OCI-LY7 (cell line): ENCODE measurements at regions not wholly inside any gene's neighbourhood (a gene's known extent, or its start where the extent isn't known, plus 50 kb on each side); places are given as distances from the start of the nearest gene placed in this dataset.
"Not testable (repeated sequence)": the region's sequence is repeated elsewhere in the genome, so short reads cannot be mapped to it uniquely, and the experiment has no call there.

Experiments
- BruUV-seq: library from RNA; stranded (reverse); fragments of 400-500 nt; replicated peaks from 2 replicates; lab custom pipeline; 2021; lab: Mats Ljungman, UMichigan
- CTCF ChIA-PET: fragments of 300-600 bp; sonication (Branson Sonifier 250); formaldehyde crosslinking; loops from one replicate; lab custom pipeline; 2022; ENCODE audit warnings: antibody characterized with exemption; ENCODE audit not compliant: unreplicated experiment; lab: Charles Lee
- POLR2A ChIA-PET: fragments of 300-600 bp; sonication (Branson Sonifier 250); formaldehyde crosslinking; loops from one replicate; lab custom pipeline; 2022; ENCODE audit warnings: antibody characterized with exemption; lab: Charles Lee
- DNase-seq: peaks from one replicate; pipeline ENCODE4 v3.0.0-alpha.2; 2015; ENCODE audit warnings: low spot score
- H2AFZ ChIP-seq: fragments of 200-600 bp; sonication (generic), shearing (Covaris generic); 2 replicates; pipeline ENCODE4 v1.6.1; 2014; ENCODE audit warnings: mild to moderate bottlenecking, antibody characterized with exemption, low read length, moderate library complexity
- H3K27ac ChIP-seq: fragments of 200-600 bp; sonication (generic); 2 replicates; pipeline ENCODE4 v1.5.1; 2014; ENCODE audit warnings: mixed run types, low read depth, mild to moderate bottlenecking, moderate library complexity, low read length, inconsistent platforms; ENCODE audit not compliant: poor library complexity, severe bottlenecking
- H3K36me3 ChIP-seq: fragments of 200-600 bp; sonication (generic); 2 replicates; pipeline ENCODE4 v1.6.1; 2014; ENCODE audit warnings: mild to moderate bottlenecking, antibody characterized with exemption, low read length, moderate library complexity, mixed read lengths; ENCODE audit not compliant: insufficient read depth
- H3K4me1 ChIP-seq: fragments of 200-600 bp; sonication (generic); 2 replicates; pipeline ENCODE4 v1.5.1; 2014; ENCODE audit warnings: mild to moderate bottlenecking, low read length; ENCODE audit not compliant: insufficient read depth, poor library complexity, severe bottlenecking
- H3K4me2 ChIP-seq: fragments of 200-600 bp; sonication (generic); 2 replicates; pipeline ENCODE4 v1.6.1; 2014; ENCODE audit warnings: mild to moderate bottlenecking, low read length
- H3K4me3 ChIP-seq: fragments of 200-600 bp; sonication (generic); 2 replicates; pipeline ENCODE4 v1.5.1; 2014; ENCODE audit warnings: mild to moderate bottlenecking, low read depth, low read length; ENCODE audit not compliant: poor library complexity, severe bottlenecking
- H3K79me2 ChIP-seq: fragments of 200-600 bp; sonication (generic); 2 replicates; pipeline ENCODE4 v1.6.1; 2016; ENCODE audit warnings: low read depth, mild to moderate bottlenecking, low read length, moderate library complexity, mixed read lengths; ENCODE audit not compliant: insufficient read depth
- H3K9me2 ChIP-seq: fragments of 200-600 bp; sonication (generic); 2 replicates; pipeline ENCODE4 v1.6.1; 2016; ENCODE audit warnings: mild to moderate bottlenecking, low read length, mixed read lengths; ENCODE audit not compliant: insufficient read depth
- H3K9me3 ChIP-seq: fragments of 200-600 bp; sonication (generic); 2 replicates; pipeline ENCODE4 v1.6.1; 2014; ENCODE audit warnings: mild to moderate bottlenecking, mixed run types, low read length, mixed read lengths
- H4K20me1 ChIP-seq: fragments of 200-600 bp; sonication (generic); 2 replicates; pipeline ENCODE4 v1.6.1; 2014; ENCODE audit warnings: mild to moderate bottlenecking, antibody characterized with exemption, low read length, moderate library complexity, mixed read lengths; ENCODE audit not compliant: insufficient read depth
- CTCF ChIP-seq: fragments of 200-600 bp; sonication (generic); conservative IDR thresholded peaks from 2 replicates; pipeline ENCODE4 v1.5.1; 2014; ENCODE audit warnings: mild to moderate bottlenecking, antibody characterized with exemption, low read length, moderate library complexity, mixed read lengths
- EZH2phosphoT487 ChIP-seq: fragments of 200-600 bp; sonication (generic); IDR thresholded peaks from 2 replicates; pipeline ENCODE4 v1.6.1; 2018; ENCODE audit warnings: low read depth, borderline replicate concordance, mild to moderate bottlenecking, mixed run types, antibody characterized with exemption, low read length, moderate library complexity, mixed read lengths
- intact Hi-C: fragments of 100-400 bp; cut with micrococcal nuclease; formaldehyde crosslinking; loops from one replicate; pipeline ENCODE4 v1.10.0; 2022; ENCODE audit not compliant: unreplicated experiment

- H3K27ac ChIP-seq, intact Hi-C loops, H4K20me1 ChIP-seq, H2AFZ ChIP-seq, H3K4me1 ChIP-seq, POLR2A ChIA-PET, H3K9me2 ChIP-seq, H3K79me2 ChIP-seq, H3K4me2 ChIP-seq, DNase-seq, H3K4me3 ChIP-seq, H3K36me3 ChIP-seq, BruUV-seq, CTCF ChIA-PET, H3K9me3 ChIP-seq: not testable (repeated sequence)
These were observed 758.1 kb downstream of the SLC6A15 start for GRCh38 chr12:84154439-84154990.

- intact Hi-C loops: no loop called here
- Histone ChIP-seq H3K36me3 (no peaks in the 10 kb centered on the region), H4K20me1 (no peaks in the 10 kb centered on the region), H3K4me3 (no peak overlapping the region), H3K9me3 (0 out of 2 replicates have a peak, but pooled peaks cover 12% of the 10 kb centered on the region), H2AFZ (no peak overlapping the region), H3K9me2 (no peaks in the 10 kb centered on the region), H3K4me2 (no peak overlapping the region), H3K27ac (no peak overlapping the region), H3K4me1 (no peaks in the 10 kb centered on the region), H3K79me2 (no peaks in the 10 kb centered on the region)
- TF ChIP-seq EZH2phosphoT487: no peak
- TF ChIP-seq CTCF: no peak
- POLR2A ChIA-PET: no interaction called here
- CTCF ChIA-PET: no interaction called here
- DNase-seq: no peak
- no TSS peak for BruUV-seq
These were observed 762.4 kb downstream of the SLC6A15 start for GRCh38 chr12:84150201-84150600.

GRCh38 chr12:84148335-84148734 is 764.3 kb downstream of the SLC6A15 start:
- ChIA-PET CTCF (no interaction called here), POLR2A (no interaction called here)
- Histone ChIP-seq H3K27ac (no peak overlapping the region), H3K9me2 (no peaks in the 10 kb centered on the region), H4K20me1 (no peaks in the 10 kb centered on the region), H3K9me3 (0 out of 2 replicates have a peak, but pooled peaks cover 12% of the 10 kb centered on the region), H3K36me3 (no peaks in the 10 kb centered on the region), H2AFZ (no peak overlapping the region), H3K4me1 (no peaks in the 10 kb centered on the region), H3K4me3 (no peak overlapping the region), H3K79me2 (no peaks in the 10 kb centered on the region), H3K4me2 (no peak overlapping the region)
- no peak for DNase-seq
- TF ChIP-seq EZH2phosphoT487 (no peak), CTCF (no peak)
- BruUV-seq: no TSS peak
- intact Hi-C loops: no loop called here
